GM12891 (cell line): ENCODE measurements at regions not wholly inside any gene's neighbourhood (a gene's known extent, or its start where the extent isn't known, plus 50 kb on each side); places are given as distances from the start of the nearest gene placed in this dataset.
"Not testable (repeated sequence)": the region's sequence is repeated elsewhere in the genome, so short reads cannot be mapped to it uniquely, and the experiment has no call there.

Experiments used
- DNase-seq: peaks from one replicate; pipeline ENCODE4 v3.0.0; 2011; ENCODE audit warnings: low spot score; ENCODE audit not compliant: insufficient read length
- FAIRE-seq: peaks from 2 replicates; lab custom pipeline; 2011; peaks lifted over from hg19 to GRCh38; lab: Jason Lieb, UNC
- PAX5 ChIP-seq: IDR thresholded peaks from 2 replicates; pipeline ENCODE4 v1.6.1; 2011; ENCODE audit warnings: low read length, moderate library complexity, mild to moderate bottlenecking; ENCODE audit not compliant: insufficient read depth, severe bottlenecking
- POLR2A ChIP-seq: IDR thresholded peaks from 2 replicates; pipeline ENCODE4 v1.6.1; 2011; ENCODE audit warnings: low read depth, low read length, control low read depth
- POLR2AphosphoS5 ChIP-seq: IDR thresholded peaks from 2 replicates; pipeline ENCODE4 v1.6.1; 2011; ENCODE audit warnings: low read depth, low read length, control low read depth
- POU2F2 ChIP-seq: IDR thresholded peaks from 2 replicates; pipeline ENCODE4 v1.6.1; 2011; ENCODE audit warnings: low read depth, mild to moderate bottlenecking, control low read depth, low read length, moderate library complexity
- SPI1 ChIP-seq: IDR thresholded peaks from 2 replicates; pipeline ENCODE4 v1.6.1; 2011; ENCODE audit warnings: low read depth, low read length, control low read depth
- TAF1 ChIP-seq: IDR thresholded peaks from 2 replicates; pipeline ENCODE4 v1.6.1; 2011; ENCODE audit warnings: low read depth, low read length, control low read depth

DNA sequence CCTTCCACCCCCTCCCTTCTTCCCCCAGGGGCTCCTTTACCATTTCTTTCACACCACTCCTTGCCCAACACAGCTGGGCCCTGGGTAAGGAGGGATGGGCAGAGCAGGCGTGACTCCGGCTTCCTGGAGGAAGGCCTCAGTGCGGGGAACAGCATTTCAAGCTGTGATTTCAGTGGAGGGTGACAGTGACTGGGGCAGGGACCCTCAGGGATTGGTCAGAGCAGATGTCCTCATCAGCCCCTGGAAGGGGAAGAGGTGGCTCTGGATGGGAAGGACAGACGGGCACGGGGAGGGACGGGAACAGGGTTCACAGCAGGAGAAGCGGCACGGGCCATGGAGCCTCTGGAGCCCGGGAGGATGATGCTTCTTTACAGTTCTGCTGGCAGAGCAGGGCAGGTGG lies 130.8 kb upstream of the TWIST2 start:
- FAIRE-seq (no peak), DNase-seq (no peak)
- TF ChIP-seq POLR2A (no peak), PAX5 (no peak), TAF1 (no peak), POU2F2 (no peak), SPI1 (no peak), POLR2AphosphoS5 (no peak)

- FAIRE-seq = no peak
- TF ChIP-seq POLR2AphosphoS5 (no peak), TAF1 (no peak), POU2F2 (no peak), PAX5 (no peak), POLR2A (no peak), SPI1 (no peak)
Observed at GRCh38 chr2:238719641-238720040, 128.2 kb upstream of the TWIST2 start.

DNA sequence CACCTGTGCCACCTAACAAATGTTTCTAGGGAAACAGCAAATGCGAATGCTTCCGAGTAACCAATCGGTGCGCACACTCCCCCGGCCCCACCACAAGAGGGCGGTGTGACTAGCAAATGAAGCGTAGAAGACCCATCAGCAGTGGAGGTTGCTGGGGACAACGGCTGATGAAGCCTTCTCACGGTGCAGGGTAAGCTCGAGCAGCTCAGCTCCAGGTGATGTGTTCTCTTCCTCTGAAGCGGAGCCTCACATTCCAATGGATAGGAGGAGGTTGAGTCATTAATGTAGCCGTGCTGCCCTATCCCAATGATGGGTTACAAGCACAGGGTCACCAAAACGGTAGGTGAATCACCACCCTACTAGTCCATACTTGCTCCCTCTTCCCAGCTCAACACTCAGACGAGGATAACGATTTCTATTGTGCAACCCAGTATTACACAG lies 127.6 kb upstream of the TWIST2 start:
- DNase-seq (peak; percentile 38), FAIRE-seq (peak; percentile 41)
- no peak for TF ChIP-seq POLR2AphosphoS5

More at GRCh38 chr2:238719641-238720040, 128.2 kb upstream of the TWIST2 start:
- DNase-seq = no peak

- no peak for DNase-seq
- FAIRE-seq = no peak
- TF ChIP-seq POLR2AphosphoS5 (no peak), PAX5 (no peak), POLR2A (no peak), SPI1 (no peak), POU2F2 (no peak), TAF1 (no peak)
Observed at GRCh38 chr2:238722181-238722580, 125.7 kb upstream of the TWIST2 start.

- no peak for TF ChIP-seq POU2F2
- no peak for TF ChIP-seq POLR2AphosphoS5
- TF ChIP-seq POLR2A = no peak
- no peak for TF ChIP-seq SPI1
- no peak for TF ChIP-seq TAF1
- no peak for TF ChIP-seq PAX5
- no peak for FAIRE-seq
- no peak for DNase-seq
Observed at GRCh38 chr2:238722883-238723282, 125.0 kb upstream of the TWIST2 start.

- DNase-seq, FAIRE-seq: not testable (repeated sequence)
Observed at GRCh38 chr2:238723740-238724320, 124.1 kb upstream of the TWIST2 start.

GRCh38 chr2:238724728-238725127 lies 123.2 kb upstream of the TWIST2 start:
- TF ChIP-seq POLR2AphosphoS5 (no peak), POU2F2 (no peak), POLR2A (no peak), TAF1 (no peak), SPI1 (no peak), PAX5 (no peak)
- FAIRE-seq (no peak), DNase-seq (no peak)

DNA sequence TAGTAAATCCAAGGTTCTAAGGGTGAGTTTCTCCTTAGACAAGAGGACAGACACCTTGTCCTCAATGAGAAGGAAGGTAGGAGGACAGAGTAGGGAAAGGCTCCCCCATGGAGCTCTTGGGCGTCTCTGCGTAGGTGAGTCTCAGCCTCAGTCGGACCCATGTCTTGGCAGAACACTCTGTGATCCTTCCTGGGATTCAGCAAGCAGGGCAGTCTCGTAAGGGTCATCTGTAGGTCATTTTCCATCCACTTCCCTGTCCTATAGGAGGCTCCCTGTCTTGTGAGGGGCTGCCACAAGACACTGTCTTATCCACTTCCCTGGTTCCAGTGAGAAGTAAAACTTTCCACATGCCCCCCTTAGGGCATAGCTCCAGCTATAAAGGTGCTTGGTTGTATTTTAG lies 122.6 kb upstream of the TWIST2 start:
- FAIRE-seq = no peak
- no peak for TF ChIP-seq POLR2AphosphoS5
- no peak for TF ChIP-seq SPI1
- no peak for TF ChIP-seq PAX5
- no peak for TF ChIP-seq POLR2A
- TF ChIP-seq POU2F2 = no peak
- TF ChIP-seq TAF1 = no peak
- DNase-seq = no peak

- FAIRE-seq (no peak), DNase-seq (no peak)
- TF ChIP-seq POLR2AphosphoS5 (no peak), POU2F2 (no peak), POLR2A (no peak), SPI1 (no peak), PAX5 (no peak), TAF1 (no peak)
Observed at GRCh38 chr2:238726670-238727584, 121.0 kb upstream of the TWIST2 start.

DNA sequence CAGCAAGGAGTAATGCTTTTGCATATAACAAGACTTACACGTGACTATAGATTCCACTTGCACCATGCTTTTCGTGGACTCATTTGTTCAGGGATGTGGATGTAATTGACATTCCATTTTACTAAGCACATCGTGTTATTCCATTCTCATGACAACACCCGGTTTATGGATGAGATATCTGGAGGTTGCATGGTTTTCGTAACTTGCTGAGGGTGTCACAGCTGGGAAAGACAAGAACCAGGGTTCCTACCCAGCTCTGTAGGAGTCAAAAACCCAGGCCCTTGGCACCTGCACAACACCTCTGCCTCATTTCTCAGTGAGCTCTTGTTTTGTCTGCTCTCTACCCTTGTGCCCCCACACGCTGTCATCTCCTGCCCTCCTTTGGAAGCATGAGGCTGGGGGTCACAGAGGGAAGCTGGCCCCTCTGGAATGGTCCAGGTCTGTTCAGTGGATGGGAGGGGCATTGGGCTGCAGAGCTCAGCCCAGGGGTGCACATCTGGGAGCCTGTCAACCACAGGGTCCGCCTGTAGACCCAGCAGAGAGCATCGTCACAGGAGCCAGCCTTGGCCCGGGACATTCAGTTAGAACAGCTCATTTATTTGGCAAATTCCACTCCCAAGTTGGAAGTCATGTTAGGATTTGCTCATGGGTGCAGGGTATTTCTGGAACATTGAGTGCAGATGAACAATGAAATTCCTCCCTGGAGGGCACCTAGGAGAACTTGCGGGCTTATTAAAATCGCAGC lies 120.1 kb upstream of the TWIST2 start:
- FAIRE-seq (no peak), DNase-seq (no peak)
- TF ChIP-seq POU2F2 = no peak
- TF ChIP-seq TAF1 = no peak
- no peak for TF ChIP-seq POLR2A
- no peak for TF ChIP-seq SPI1
